Panc1 (cell line): ENCODE measurements at regions not wholly inside any gene's neighbourhood (a gene's known extent, or its start where the extent isn't known, plus 50 kb on each side); places are given as distances from the start of the nearest gene placed in this dataset.
A peak's percentile ranks its signal among the peaks of the same experiment; 100 is the strongest.

Experiments used
- ATAC-seq: fragments of 200-7000 bp; cut with Tn5 transposase; 2 replicates; pipeline ENCODE4 v1.9.1; 2020; ENCODE audit warnings: mild to moderate bottlenecking, moderate library complexity
- BruUV-seq: library from RNA; stranded (reverse); fragments of 400-500 nt; replicated peaks from 2 replicates; lab custom pipeline; 2021; lab: Mats Ljungman, UMichigan
- CTCF ChIA-PET: fragments of 300-600 bp; sonication (Branson Sonifier 250); formaldehyde crosslinking; loops from one replicate; lab custom pipeline; 2022; ENCODE audit warnings: antibody characterized with exemption; lab: Charles Lee
- POLR2A ChIA-PET: fragments of 300-600 bp; sonication (Branson Sonifier 250); formaldehyde crosslinking; loops from one replicate; lab custom pipeline; 2022; ENCODE audit warnings: antibody characterized with exemption; lab: Charles Lee
- DNase-seq: peaks from one replicate; pipeline ENCODE4 v3.0.0-alpha.2; 2010; ENCODE audit warnings: low read depth, low spot score
- H3K27ac ChIP-seq: 2 replicates; pipeline ENCODE4 v1.5.1; 2011; ENCODE audit warnings: mild to moderate bottlenecking, low read length, inconsistent platforms
- H3K27me3 ChIP-seq: fragments of 200-500 bp; sonication (Bioruptor generic); 2 replicates; pipeline ENCODE4 v1.6.0; 2014; ENCODE audit warnings: low read length, inconsistent platforms; ENCODE audit not compliant: control insufficient read depth, insufficient read depth
- H3K36me3 ChIP-seq: fragments of 200-500 bp; sonication (Bioruptor generic); 2 replicates; pipeline ENCODE4 v1.5.1; 2014; ENCODE audit warnings: inconsistent platforms, mild to moderate bottlenecking, low read length, moderate library complexity; ENCODE audit not compliant: control insufficient read depth, insufficient read depth
- H3K4me1 ChIP-seq: 2 replicates; pipeline ENCODE4 v1.5.1; 2011; ENCODE audit warnings: inconsistent platforms, mild to moderate bottlenecking, low read length, moderate library complexity; ENCODE audit not compliant: control insufficient read depth, insufficient read depth
- H3K4me3 ChIP-seq, 2 experiments: 2 replicates each; pipeline ENCODE4 v1.5.1; 2011 to 2012; ENCODE audit warnings: low read depth in 2 of 2, low read length in 2 of 2, mild to moderate bottlenecking in 2 of 2, inconsistent platforms in 1 of 2, moderate library complexity in 1 of 2
- H3K9me3 ChIP-seq: fragments of 200-500 bp; sonication (Bioruptor generic); 2 replicates; pipeline ENCODE4 v1.5.1; 2014; ENCODE audit warnings: low read depth, mild to moderate bottlenecking, inconsistent platforms, low read length, moderate library complexity; ENCODE audit not compliant: control insufficient read depth, insufficient read depth
- CTCF ChIP-seq: fragments of 450-650 bp; IDR thresholded peaks from 2 replicates; pipeline ENCODE4 v1.5.1; 2017; ENCODE audit warnings: mild to moderate bottlenecking
- POLR2AphosphoS5 ChIP-seq: IDR thresholded peaks from 2 replicates; pipeline ENCODE4 v1.6.1; 2012; ENCODE audit warnings: mild to moderate bottlenecking, low read depth, low read length, moderate library complexity
- REST ChIP-seq, 2 experiments: IDR thresholded peaks; 2 replicates each; pipeline ENCODE4 v1.6.1; 2011 to 2012; ENCODE audit warnings: low read depth in 2 of 2, control low read depth in 1 of 2, low read length in 1 of 2, mild to moderate bottlenecking in 1 of 2, moderate library complexity in 1 of 2; ENCODE audit not compliant: insufficient read depth in 1 of 2
- SIN3A ChIP-seq: IDR thresholded peaks from 2 replicates; pipeline ENCODE4 v1.6.1; 2012; ENCODE audit warnings: low read depth, mild to moderate bottlenecking, low read length, moderate library complexity, borderline replicate concordance; ENCODE audit not compliant: insufficient read depth
- TCF7L2 ChIP-seq: IDR thresholded peaks from 2 replicates; pipeline ENCODE4 v1.6.1; 2011; ENCODE audit warnings: mild to moderate bottlenecking, low read depth, low read length, inconsistent platforms
- in situ Hi-C: cut with HindIII; loops from 2 replicates; pipeline ENCODE4 v1.10.0; 2016; ENCODE audit warnings: low sequenced_read_pairs, low pct_unique_long_range_greater_than_20kb
- intact Hi-C: fragments of 100-400 bp; cut with micrococcal nuclease; formaldehyde crosslinking; loops from one replicate; pipeline ENCODE4 v1.10.0; 2022; ENCODE audit not compliant: unreplicated experiment

- Histone ChIP-seq H3K27ac (no peak overlapping the region), H3K27me3 (peaks cover 6% of the 10 kb centered on the region; the same call in 1 of the 2 replicates), H3K4me3 (no peak overlapping the region), H3K4me1 (no peaks in the 10 kb centered on the region), H3K36me3 (no peaks in the 10 kb centered on the region), H3K9me3 (no peaks in the 10 kb centered on the region)
- ATAC-seq (no peak), DNase-seq (no peak)
- CTCF ChIA-PET: no interaction called here
- BruUV-seq: no TSS peak
- POLR2A ChIA-PET: no interaction called here
- in situ Hi-C loops: no loop called here
- TF ChIP-seq CTCF (no peak), REST (IDR thresholded peaks at IDR 0.05; ENCODE audit: insufficient read depth in 1 of 2, low read depth in 2 of 2, low read length in 1 of 2) (no peak), POLR2AphosphoS5 (no peak), SIN3A (no peak), TCF7L2 (no peak)
- intact Hi-C loops: no loop called here
Measured at GRCh38 chr19:31589109-31589508, 239.9 kb upstream of the TSHZ3 start.

DNA sequence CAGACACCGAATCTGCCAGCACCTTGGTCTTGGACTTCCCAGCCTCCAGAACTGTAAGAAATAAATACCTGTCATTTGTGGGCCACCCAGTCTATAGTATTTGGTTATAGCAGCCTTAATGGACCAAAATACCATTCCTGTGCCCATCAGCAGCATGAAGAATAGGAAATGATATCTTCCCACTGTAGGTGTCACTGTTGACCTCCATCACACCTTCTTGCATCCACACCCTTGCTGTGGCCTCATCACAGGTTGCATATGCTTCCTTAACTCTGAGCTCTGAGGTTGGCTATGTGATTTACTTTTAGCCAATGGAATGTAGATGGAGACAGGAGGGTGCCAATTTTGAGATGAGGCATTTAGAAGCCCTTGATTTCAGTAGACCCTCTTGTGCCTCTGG is 242.0 kb upstream of the TSHZ3 start:
- H3K27me3 ChIP-seq: peaks cover 3% of the 10 kb centered on the region; the same call in 1 of the 2 replicates
- in situ Hi-C loops: no loop called here
- no TSS peak for BruUV-seq
- no peaks in the 10 kb centered on the region for H3K36me3 ChIP-seq
- CTCF ChIA-PET: no interaction called here
- ATAC-seq (no peak), DNase-seq (no peak)
- POLR2A ChIA-PET: no interaction called here
- no peak for TF ChIP-seq REST (IDR thresholded peaks at IDR 0.05; ENCODE audit: insufficient read depth in 1 of 2, low read depth in 2 of 2, low read length in 1 of 2)
- no peak for TF ChIP-seq POLR2AphosphoS5
- no peak for TF ChIP-seq TCF7L2
- peak; percentile 25 for TF ChIP-seq CTCF
- no peaks in the 10 kb centered on the region for H3K4me1 ChIP-seq
- intact Hi-C loops: no loop called here
- no peaks in the 10 kb centered on the region for H3K9me3 ChIP-seq
- no peak overlapping the region for H3K4me3 ChIP-seq
- no peak overlapping the region for H3K27ac ChIP-seq
